ENCODE measurements at regions not wholly inside any gene's neighbourhood (a gene's known extent, or its start where the extent isn't known, plus 50 kb on each side); places are given as distances from the start of the nearest gene placed in this dataset.
"Not testable (repeated sequence)": the region's sequence is repeated elsewhere in the genome, so short reads cannot be mapped to it uniquely, and the experiment has no call there.

DNA sequence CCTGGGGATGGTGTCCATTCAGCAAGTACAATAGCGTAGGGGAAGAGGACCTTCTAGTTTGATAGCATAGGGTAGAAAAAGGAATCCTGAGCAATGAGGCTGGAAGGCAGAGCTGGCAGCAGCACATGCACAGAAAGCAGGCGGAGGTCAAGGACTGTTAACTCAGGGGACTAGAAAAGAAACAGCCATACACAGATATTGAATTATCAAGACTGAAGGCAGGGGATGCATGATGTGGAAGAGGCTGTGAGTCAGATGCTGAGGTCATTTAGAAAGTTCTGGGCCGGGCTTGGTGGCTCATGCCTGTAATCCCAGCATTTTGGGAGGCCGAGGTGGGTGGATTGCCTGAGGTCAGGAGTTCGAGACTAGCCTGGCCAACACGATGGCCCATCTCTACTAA is 65.6 kb downstream of the OPTC start:
- H3K9me3 ChIP-seq (ENCODE audit: insufficient read depth, low read length), result no peaks in the 10 kb centered on the region
- TF ChIP-seq YY1 (IDR thresholded peaks at IDR 0.05; ENCODE audit: insufficient read depth, insufficient read length) (no peak), SUZ12 (IDR thresholded peaks at IDR 0.05; ENCODE audit: extremely low read depth, insufficient read depth, insufficient read length) (no peak), ZNF274 (IDR thresholded peaks at IDR 0.05; ENCODE audit: low read depth, low read length) (no peak)
- no peaks in the 10 kb centered on the region for H3K36me3 ChIP-seq (ENCODE audit: insufficient read depth, insufficient read length, low read length)
- H3K4me3 ChIP-seq (ENCODE audit: insufficient read length, low read depth), result no peak overlapping the region
- H3K9ac ChIP-seq (ENCODE audit: insufficient read length, low read depth), result no peak overlapping the region
- no peaks in the 10 kb centered on the region for H3K27me3 ChIP-seq (ENCODE audit: insufficient read depth, insufficient read length)
- no peak for DNase-seq (ENCODE audit: low read depth, low spot score)
- H3K4me1 ChIP-seq (ENCODE audit: insufficient read depth, insufficient read length), result peaks cover 26% of the 10 kb centered on the region

DNA sequence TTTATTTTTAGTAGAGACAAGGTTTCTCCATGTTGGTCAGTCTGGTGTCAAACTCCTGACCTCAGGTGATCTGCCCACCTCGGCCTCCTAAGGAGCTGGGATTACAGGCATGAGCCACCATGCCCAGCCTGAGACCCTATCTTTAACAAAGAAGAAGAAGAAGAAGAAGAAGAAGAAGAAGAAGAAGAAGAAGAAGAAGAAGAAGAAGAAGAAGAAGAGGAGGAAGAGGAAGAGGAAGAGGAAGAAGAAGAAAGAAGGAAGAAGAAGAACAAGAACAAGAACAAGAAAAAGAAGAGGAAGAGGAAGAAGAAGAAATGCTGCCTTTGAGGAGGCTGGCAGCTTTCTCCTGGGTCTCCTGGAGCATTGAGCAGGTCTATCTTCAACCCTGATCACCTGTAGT is 64.9 kb upstream of the ATP2B4 start:
- H3K9me3 ChIP-seq (ENCODE audit: insufficient read depth, low read length); DNase-seq (ENCODE audit: low read depth, low spot score); H3K9ac ChIP-seq (ENCODE audit: insufficient read length, low read depth); H3K4me3 ChIP-seq (ENCODE audit: insufficient read length, low read depth); H3K4me1 ChIP-seq (ENCODE audit: insufficient read depth, insufficient read length); H3K36me3 ChIP-seq (ENCODE audit: insufficient read depth, insufficient read length, low read length); H3K27me3 ChIP-seq (ENCODE audit: insufficient read depth, insufficient read length): not testable (repeated sequence)

DNA sequence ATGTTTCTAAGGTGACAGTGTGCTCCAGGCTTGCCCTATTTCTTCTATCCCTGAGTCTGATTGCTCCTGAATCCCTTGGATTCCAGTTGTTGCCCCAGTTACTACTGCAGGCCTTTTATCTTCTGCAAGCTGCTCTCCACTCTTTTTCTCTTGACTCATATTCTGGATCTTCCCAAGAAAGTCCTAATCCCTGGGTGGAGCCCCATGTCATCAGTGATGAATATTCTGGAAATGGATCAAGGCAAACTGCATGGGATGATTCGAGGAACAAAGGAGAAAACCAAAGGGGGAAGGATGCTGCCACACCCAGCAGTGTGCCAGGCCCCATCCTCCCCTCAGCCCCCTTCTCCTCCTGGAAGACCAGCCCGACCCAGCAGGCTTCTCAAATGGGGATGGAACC is 63.3 kb upstream of the ATP2B4 start:
- Histone ChIP-seq H3K9ac (ENCODE audit: insufficient read length, low read depth) (no peak overlapping the region), H3K4me1 (ENCODE audit: insufficient read depth, insufficient read length) (peaks cover 4% of the 10 kb centered on the region), H3K27me3 (ENCODE audit: insufficient read depth, insufficient read length) (no peaks in the 10 kb centered on the region), H3K36me3 (ENCODE audit: insufficient read depth, insufficient read length, low read length) (no peaks in the 10 kb centered on the region), H3K4me3 (ENCODE audit: insufficient read length, low read depth) (no peak overlapping the region), H3K9me3 (ENCODE audit: insufficient read depth, low read length) (no peaks in the 10 kb centered on the region)
- TF ChIP-seq YY1 (IDR thresholded peaks at IDR 0.05; ENCODE audit: insufficient read depth, insufficient read length) (no peak), SUZ12 (IDR thresholded peaks at IDR 0.05; ENCODE audit: extremely low read depth, insufficient read depth, insufficient read length) (no peak), ZNF274 (IDR thresholded peaks at IDR 0.05; ENCODE audit: low read depth, low read length) (no peak)
- DNase-seq (ENCODE audit: low read depth, low spot score), result no peak

DNA sequence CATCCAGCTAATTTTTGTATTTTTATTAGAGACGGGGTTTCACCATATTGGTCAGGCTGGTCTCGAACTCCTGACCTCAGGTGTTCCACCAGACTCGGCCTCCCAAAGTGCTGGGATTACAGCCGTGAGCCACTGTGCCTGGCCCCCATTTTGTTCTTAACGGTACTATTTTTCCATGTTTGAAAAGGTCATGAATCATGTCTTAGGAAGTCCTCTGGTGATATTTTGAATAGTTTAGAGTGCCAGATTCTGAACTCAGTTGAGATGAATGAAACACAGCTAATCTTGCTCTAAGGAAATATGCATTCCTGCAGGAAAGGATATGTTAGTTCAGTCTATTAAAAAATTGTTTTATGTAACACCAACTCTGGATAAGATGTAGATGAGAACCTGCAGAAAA is 62.6 kb upstream of the ATP2B4 start:
- no peak for DNase-seq (ENCODE audit: low read depth, low spot score)
- H3K27me3 ChIP-seq (ENCODE audit: insufficient read depth, insufficient read length), result no peaks in the 10 kb centered on the region
- H3K4me3 ChIP-seq (ENCODE audit: insufficient read length, low read depth), result no peak overlapping the region
- H3K4me1 ChIP-seq (ENCODE audit: insufficient read depth, insufficient read length), result peaks cover under 1% of the 10 kb centered on the region
- no peaks in the 10 kb centered on the region for H3K36me3 ChIP-seq (ENCODE audit: insufficient read depth, insufficient read length, low read length)
- no peak overlapping the region for H3K9ac ChIP-seq (ENCODE audit: insufficient read length, low read depth)
- H3K9me3 ChIP-seq (ENCODE audit: insufficient read depth, low read length), result no peaks in the 10 kb centered on the region
- TF ChIP-seq ZNF274 (IDR thresholded peaks at IDR 0.05; ENCODE audit: low read depth, low read length) (no peak), SUZ12 (IDR thresholded peaks at IDR 0.05; ENCODE audit: extremely low read depth, insufficient read depth, insufficient read length) (no peak), YY1 (IDR thresholded peaks at IDR 0.05; ENCODE audit: insufficient read depth, insufficient read length) (no peak)

- Histone ChIP-seq H3K9me3 (ENCODE audit: insufficient read depth, low read length) (no peaks in the 10 kb centered on the region), H3K4me3 (ENCODE audit: insufficient read length, low read depth) (no peak overlapping the region), H3K27me3 (ENCODE audit: insufficient read depth, insufficient read length) (no peaks in the 10 kb centered on the region), H3K4me1 (ENCODE audit: insufficient read depth, insufficient read length) (peaks cover 3% of the 10 kb centered on the region), H3K36me3 (ENCODE audit: insufficient read depth, insufficient read length, low read length) (no peaks in the 10 kb centered on the region), H3K9ac (ENCODE audit: insufficient read length, low read depth) (no peak overlapping the region)
- DNase-seq (ENCODE audit: low read depth, low spot score), result no peak
- TF ChIP-seq YY1 (IDR thresholded peaks at IDR 0.05; ENCODE audit: insufficient read depth, insufficient read length) (no peak), SUZ12 (IDR thresholded peaks at IDR 0.05; ENCODE audit: extremely low read depth, insufficient read depth, insufficient read length) (no peak), ZNF274 (IDR thresholded peaks at IDR 0.05; ENCODE audit: low read depth, low read length) (no peak)
These were observed 61.6 kb upstream of the ATP2B4 start for GRCh38 chr1:203565049-203565448.

DNA sequence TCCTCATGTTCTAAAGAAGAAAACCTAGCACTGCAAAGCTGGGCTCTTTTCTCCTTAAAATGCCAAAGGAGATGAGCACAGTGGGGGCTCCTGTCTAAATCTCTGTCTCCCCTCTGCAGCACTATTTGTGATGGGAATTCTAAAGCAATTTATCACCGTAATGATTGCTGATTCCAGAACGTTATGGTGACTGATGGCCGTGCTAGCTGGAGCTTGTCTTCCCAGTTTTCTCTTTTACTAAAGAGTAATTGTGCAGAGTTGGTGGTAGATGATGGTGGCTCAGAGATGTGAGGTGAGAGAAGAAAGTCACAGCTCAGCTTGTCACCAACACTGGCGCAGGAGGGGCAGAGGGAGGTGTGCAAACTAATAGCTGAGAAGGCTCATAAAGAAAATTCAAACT is 60.7 kb upstream of the ATP2B4 start:
- Histone ChIP-seq H3K36me3 (ENCODE audit: insufficient read depth, insufficient read length, low read length) (no peaks in the 10 kb centered on the region), H3K27me3 (ENCODE audit: insufficient read depth, insufficient read length) (no peaks in the 10 kb centered on the region), H3K4me1 (ENCODE audit: insufficient read depth, insufficient read length) (peaks cover 6% of the 10 kb centered on the region), H3K4me3 (ENCODE audit: insufficient read length, low read depth) (no peak overlapping the region), H3K9me3 (ENCODE audit: insufficient read depth, low read length) (no peaks in the 10 kb centered on the region), H3K9ac (ENCODE audit: insufficient read length, low read depth) (no peak overlapping the region)
- DNase-seq (ENCODE audit: low read depth, low spot score), result no peak
- TF ChIP-seq YY1 (IDR thresholded peaks at IDR 0.05; ENCODE audit: insufficient read depth, insufficient read length) (no peak), SUZ12 (IDR thresholded peaks at IDR 0.05; ENCODE audit: extremely low read depth, insufficient read depth, insufficient read length) (no peak), ZNF274 (IDR thresholded peaks at IDR 0.05; ENCODE audit: low read depth, low read length) (no peak)

DNA sequence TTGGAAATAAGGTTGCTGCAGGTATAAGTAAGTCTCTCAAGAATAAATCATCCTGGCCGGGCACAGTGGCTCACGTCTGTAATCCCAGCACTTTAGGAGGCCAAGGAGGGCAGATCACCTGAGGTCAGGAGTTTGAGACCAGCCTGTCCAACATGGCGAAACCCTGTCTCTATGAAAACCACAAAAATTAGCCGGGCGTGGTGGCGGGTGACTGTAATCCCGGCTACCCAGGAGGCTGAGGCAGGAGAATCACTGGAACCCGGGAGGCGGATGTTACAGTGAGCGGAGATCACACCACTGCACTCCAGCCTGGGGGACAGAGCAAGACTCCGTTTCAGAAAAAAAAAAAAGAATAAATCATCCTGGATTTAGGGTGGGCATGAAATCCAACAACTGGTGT is 59.7 kb upstream of the ATP2B4 start:
- H3K27me3 ChIP-seq (ENCODE audit: insufficient read depth, insufficient read length); H3K4me3 ChIP-seq (ENCODE audit: insufficient read length, low read depth); H3K9me3 ChIP-seq (ENCODE audit: insufficient read depth, low read length); DNase-seq (ENCODE audit: low read depth, low spot score); H3K36me3 ChIP-seq (ENCODE audit: insufficient read depth, insufficient read length, low read length); H3K9ac ChIP-seq (ENCODE audit: insufficient read length, low read depth): not testable (repeated sequence)
- peaks cover 10% of the 10 kb centered on the region for H3K4me1 ChIP-seq (ENCODE audit: insufficient read depth, insufficient read length)

DNA sequence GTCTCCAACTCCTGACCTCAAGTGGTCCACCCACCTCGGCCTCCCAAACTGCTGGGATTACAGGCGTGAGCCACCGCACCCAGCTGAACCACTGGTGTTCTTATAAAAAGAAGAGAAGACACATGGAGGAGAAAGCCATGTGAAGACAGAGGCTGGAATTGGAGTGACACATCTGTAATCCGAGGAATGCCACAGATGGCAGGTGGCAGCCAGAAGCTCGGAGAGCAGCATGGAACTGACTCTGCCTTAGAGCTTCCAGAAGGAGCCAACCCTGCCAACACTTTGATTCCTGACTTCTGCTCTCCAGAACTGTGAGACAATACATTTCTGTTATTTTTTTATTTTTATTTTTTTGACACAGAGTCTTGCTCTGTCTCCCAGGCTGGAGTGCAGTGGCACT is 59.0 kb upstream of the ATP2B4 start:
- no peak overlapping the region for H3K4me3 ChIP-seq (ENCODE audit: insufficient read length, low read depth)
- H3K27me3 ChIP-seq (ENCODE audit: insufficient read depth, insufficient read length), result no peaks in the 10 kb centered on the region
- H3K36me3 ChIP-seq (ENCODE audit: insufficient read depth, insufficient read length, low read length), result no peaks in the 10 kb centered on the region
- no peak for DNase-seq (ENCODE audit: low read depth, low spot score)
- no peaks in the 10 kb centered on the region for H3K9me3 ChIP-seq (ENCODE audit: insufficient read depth, low read length)
- TF ChIP-seq SUZ12 (IDR thresholded peaks at IDR 0.05; ENCODE audit: extremely low read depth, insufficient read depth, insufficient read length) (no peak), YY1 (IDR thresholded peaks at IDR 0.05; ENCODE audit: insufficient read depth, insufficient read length) (no peak), ZNF274 (IDR thresholded peaks at IDR 0.05; ENCODE audit: low read depth, low read length) (no peak)
- no peak overlapping the region for H3K9ac ChIP-seq (ENCODE audit: insufficient read length, low read depth)
- peaks cover 15% of the 10 kb centered on the region for H3K4me1 ChIP-seq (ENCODE audit: insufficient read depth, insufficient read length)
